Gastrocnemius medialis (tissue), 4 donors: ENCODE measurements at regions not wholly inside any gene's neighbourhood (a gene's known extent, or its start where the extent isn't known, plus 50 kb on each side); places are given as distances from the start of the nearest gene placed in this dataset.

Experiments used
- POLR2A ChIP-seq, 2 donors: fragments of 450-650 bp; IDR thresholded peaks; one replicate each; pipeline ENCODE4 v1.6.1; 2017; ENCODE audit warnings: antibody characterized with exemption in 2 of 2, mild to moderate bottlenecking in 2 of 2, moderate library complexity in 2 of 2
- TF ChIP-seq, protein P1 (sequence below), 5 experiments: fragments of 450-650 bp in 3 of 5; fragments of 200-600 bp in 2 of 5; sonication (generic) in 2 of 5; IDR thresholded peaks in 4 of 5; conservative IDR thresholded peaks in 1 of 5; 1 replicate in 4 of 5; 2 replicates in 1 of 5; pipeline ENCODE4 v1.5.1; 2016 to 2019; ENCODE audit warnings: antibody characterized with exemption in 5 of 5, mild to moderate bottlenecking in 3 of 5, moderate library complexity in 3 of 5

- TF ChIP-seq, protein P1, sequence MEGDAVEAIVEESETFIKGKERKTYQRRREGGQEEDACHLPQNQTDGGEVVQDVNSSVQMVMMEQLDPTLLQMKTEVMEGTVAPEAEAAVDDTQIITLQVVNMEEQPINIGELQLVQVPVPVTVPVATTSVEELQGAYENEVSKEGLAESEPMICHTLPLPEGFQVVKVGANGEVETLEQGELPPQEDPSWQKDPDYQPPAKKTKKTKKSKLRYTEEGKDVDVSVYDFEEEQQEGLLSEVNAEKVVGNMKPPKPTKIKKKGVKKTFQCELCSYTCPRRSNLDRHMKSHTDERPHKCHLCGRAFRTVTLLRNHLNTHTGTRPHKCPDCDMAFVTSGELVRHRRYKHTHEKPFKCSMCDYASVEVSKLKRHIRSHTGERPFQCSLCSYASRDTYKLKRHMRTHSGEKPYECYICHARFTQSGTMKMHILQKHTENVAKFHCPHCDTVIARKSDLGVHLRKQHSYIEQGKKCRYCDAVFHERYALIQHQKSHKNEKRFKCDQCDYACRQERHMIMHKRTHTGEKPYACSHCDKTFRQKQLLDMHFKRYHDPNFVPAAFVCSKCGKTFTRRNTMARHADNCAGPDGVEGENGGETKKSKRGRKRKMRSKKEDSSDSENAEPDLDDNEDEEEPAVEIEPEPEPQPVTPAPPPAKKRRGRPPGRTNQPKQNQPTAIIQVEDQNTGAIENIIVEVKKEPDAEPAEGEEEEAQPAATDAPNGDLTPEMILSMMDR (IDR thresholded peaks at IDR 0.05 in 4 of 5, conservative IDR thresholded peaks at IDR 0.05 in 1 of 5) = no peak
- TF ChIP-seq POLR2A (IDR thresholded peaks at IDR 0.05) = no peak
Observed at GRCh38 chr2:137879121-137879520, 85.2 kb upstream of the HNMT start.
